ENCODE measurements at regions not wholly inside any gene's neighbourhood (a gene's known extent, or its start where the extent isn't known, plus 50 kb on each side); places are given as distances from the start of the nearest gene placed in this dataset.
"Not testable (repeated sequence)": the region's sequence is repeated elsewhere in the genome, so short reads cannot be mapped to it uniquely, and the experiment has no call there.

- no peak for DNase-seq
- Mint-ChIP-seq H3K9me3 (no peaks in the 10 kb centered on the region), H3K4me1 (no peaks in the 10 kb centered on the region), H3K36me3 (no peaks in the 10 kb centered on the region), H3K27ac (no peak overlapping the region), H3K4me3 (no peak overlapping the region), H3K27me3 (no peaks in the 10 kb centered on the region)
- CTCF ChIA-PET, result no interaction called here
Observed at GRCh38 chr10:107516349-107516748, 351.8 kb upstream of the SORCS1 start.

GRCh38 chr10:107504011-107504410 is 339.5 kb upstream of the SORCS1 start:
- peaks cover 30% of the 10 kb centered on the region for H3K9me3 Mint-ChIP-seq
- H3K27ac Mint-ChIP-seq, H3K27me3 Mint-ChIP-seq, H3K36me3 Mint-ChIP-seq, H3K4me1 Mint-ChIP-seq, DNase-seq, H3K4me3 Mint-ChIP-seq, CTCF ChIA-PET: not testable (repeated sequence)

GRCh38 chr10:107502229-107502985 is 337.9 kb upstream of the SORCS1 start:
- Mint-ChIP-seq H3K27ac (no peak overlapping the region), H3K9me3 (peaks cover 27% of the 10 kb centered on the region), H3K27me3 (no peaks in the 10 kb centered on the region), H3K36me3 (no peaks in the 10 kb centered on the region), H3K4me1 (no peaks in the 10 kb centered on the region), H3K4me3 (no peak overlapping the region)
- no peak for DNase-seq
- CTCF ChIA-PET, result no interaction called here

- H3K4me3 Mint-ChIP-seq, result no peak overlapping the region
- no peak for DNase-seq
- H3K36me3 Mint-ChIP-seq, result no peaks in the 10 kb centered on the region
- H3K4me1 Mint-ChIP-seq, result no peaks in the 10 kb centered on the region
- H3K9me3 Mint-ChIP-seq, result peaks cover 21% of the 10 kb centered on the region
- H3K27me3 Mint-ChIP-seq, result no peaks in the 10 kb centered on the region
- CTCF ChIA-PET, result no interaction called here
- H3K27ac Mint-ChIP-seq, result no peak overlapping the region
Observed at GRCh38 chr10:107498983-107499382, 334.5 kb upstream of the SORCS1 start.

- H3K27me3 Mint-ChIP-seq, result no peaks in the 10 kb centered on the region
- H3K27ac Mint-ChIP-seq, result no peak overlapping the region
- no peak overlapping the region for H3K4me3 Mint-ChIP-seq
- no peaks in the 10 kb centered on the region for H3K36me3 Mint-ChIP-seq
- CTCF ChIA-PET, result no interaction called here
- peaks cover 11% of the 10 kb centered on the region for H3K9me3 Mint-ChIP-seq
- no peak for DNase-seq
- no peaks in the 10 kb centered on the region for H3K4me1 Mint-ChIP-seq
Observed at GRCh38 chr10:107497024-107497423, 332.5 kb upstream of the SORCS1 start.

GRCh38 chr10:107496594-107496993 is 332.1 kb upstream of the SORCS1 start:
- Mint-ChIP-seq H3K27me3 (no peaks in the 10 kb centered on the region), H3K36me3 (no peaks in the 10 kb centered on the region), H3K27ac (no peak overlapping the region), H3K4me1 (no peaks in the 10 kb centered on the region), H3K9me3 (peaks cover 10% of the 10 kb centered on the region), H3K4me3 (no peak overlapping the region)
- CTCF ChIA-PET, result no interaction called here
- no peak for DNase-seq

GRCh38 chr10:107492389-107492788 is 327.9 kb upstream of the SORCS1 start:
- Mint-ChIP-seq H3K4me3 (no peak overlapping the region), H3K4me1 (no peaks in the 10 kb centered on the region), H3K36me3 (no peaks in the 10 kb centered on the region), H3K27me3 (no peaks in the 10 kb centered on the region), H3K9me3 (peaks cover 5% of the 10 kb centered on the region), H3K27ac (no peak overlapping the region)
- CTCF ChIA-PET, result interaction anchor here (1.3 kb wide), 1 partner anchor 12 kb away, joined by 3 read pairs; no protein-coding TSS in a partner anchor
- DNase-seq, result no peak

GRCh38 chr10:107490389-107490788 is 325.9 kb upstream of the SORCS1 start:
- H3K36me3 Mint-ChIP-seq, result no peaks in the 10 kb centered on the region
- no peak overlapping the region for H3K4me3 Mint-ChIP-seq
- H3K9me3 Mint-ChIP-seq, result peaks cover 2% of the 10 kb centered on the region
- no peaks in the 10 kb centered on the region for H3K27me3 Mint-ChIP-seq
- no peaks in the 10 kb centered on the region for H3K4me1 Mint-ChIP-seq
- CTCF ChIA-PET, result no interaction called here
- no peak overlapping the region for H3K27ac Mint-ChIP-seq
- DNase-seq, result no peak

- no peak for DNase-seq
- Mint-ChIP-seq H3K9me3 (peaks cover 8% of the 10 kb centered on the region), H3K27ac (no peak overlapping the region), H3K4me1 (no peaks in the 10 kb centered on the region), H3K4me3 (no peak overlapping the region), H3K36me3 (no peaks in the 10 kb centered on the region), H3K27me3 (no peaks in the 10 kb centered on the region)
- CTCF ChIA-PET, result no interaction called here
Observed at GRCh38 chr10:107487284-107487683, 322.8 kb upstream of the SORCS1 start.

GRCh38 chr10:107485019-107485418 is 320.5 kb upstream of the SORCS1 start:
- peaks cover 6% of the 10 kb centered on the region for H3K9me3 Mint-ChIP-seq
- CTCF ChIA-PET, result no interaction called here
- no peaks in the 10 kb centered on the region for H3K27me3 Mint-ChIP-seq
- no peaks in the 10 kb centered on the region for H3K36me3 Mint-ChIP-seq
- H3K4me3 Mint-ChIP-seq, result no peak overlapping the region
- no peak overlapping the region for H3K27ac Mint-ChIP-seq
- H3K4me1 Mint-ChIP-seq, result no peaks in the 10 kb centered on the region
- DNase-seq, result no peak

- Mint-ChIP-seq H3K27me3 (no peaks in the 10 kb centered on the region), H3K9me3 (peaks cover 6% of the 10 kb centered on the region), H3K4me1 (no peaks in the 10 kb centered on the region), H3K4me3 (no peak overlapping the region), H3K27ac (no peak overlapping the region), H3K36me3 (no peaks in the 10 kb centered on the region)
- no peak for DNase-seq
- CTCF ChIA-PET, result no interaction called here
Observed at GRCh38 chr10:107481881-107482280, 317.4 kb upstream of the SORCS1 start.

- Mint-ChIP-seq H3K36me3 (no peaks in the 10 kb centered on the region), H3K27me3 (no peaks in the 10 kb centered on the region), H3K27ac (no peak overlapping the region), H3K4me1 (no peaks in the 10 kb centered on the region), H3K4me3 (no peak overlapping the region), H3K9me3 (peaks cover 9% of the 10 kb centered on the region)
- no peak for DNase-seq
- CTCF ChIA-PET, result interaction anchor here (1.3 kb wide), 1 partner anchor 11 kb away, joined by 3 read pairs; no protein-coding TSS in a partner anchor
Observed at GRCh38 chr10:107481224-107481623, 316.7 kb upstream of the SORCS1 start.

GRCh38 chr10:107480781-107481180 is 316.3 kb upstream of the SORCS1 start:
- DNase-seq, result no peak
- CTCF ChIA-PET, result interaction anchor here (1.3 kb wide), 1 partner anchor 12 kb away, joined by 3 read pairs; no protein-coding TSS in a partner anchor

GRCh38 chr10:107477266-107477665 is 312.8 kb upstream of the SORCS1 start:
- Mint-ChIP-seq H3K36me3 (no peaks in the 10 kb centered on the region), H3K4me3 (no peak overlapping the region), H3K27ac (no peak overlapping the region), H3K9me3 (peaks cover 8% of the 10 kb centered on the region), H3K4me1 (no peaks in the 10 kb centered on the region), H3K27me3 (no peaks in the 10 kb centered on the region)
- CTCF ChIA-PET, result no interaction called here
- DNase-seq, result no peak

More at GRCh38 chr10:107480781-107481180, 316.3 kb upstream of the SORCS1 start:
- Mint-ChIP-seq H3K4me1 (no peaks in the 10 kb centered on the region), H3K27me3 (no peaks in the 10 kb centered on the region), H3K4me3 (no peak overlapping the region), H3K27ac (no peak overlapping the region), H3K9me3 (peaks cover 12% of the 10 kb centered on the region), H3K36me3 (no peaks in the 10 kb centered on the region)

GRCh38 chr10:107476408-107476807 is 311.9 kb upstream of the SORCS1 start:
- no peaks in the 10 kb centered on the region for H3K27me3 Mint-ChIP-seq
- DNase-seq, result no peak
- H3K4me3 Mint-ChIP-seq, result no peak overlapping the region
- no peaks in the 10 kb centered on the region for H3K36me3 Mint-ChIP-seq
- CTCF ChIA-PET, result no interaction called here
- peaks cover 10% of the 10 kb centered on the region for H3K9me3 Mint-ChIP-seq
- no peak overlapping the region for H3K27ac Mint-ChIP-seq
- no peaks in the 10 kb centered on the region for H3K4me1 Mint-ChIP-seq
